ENCODE measurements at regions not wholly inside any gene's neighbourhood (a gene's known extent, or its start where the extent isn't known, plus 50 kb on each side); places are given as distances from the start of the nearest gene placed in this dataset.
A peak's percentile ranks its signal among the peaks of the same experiment; 100 is the strongest.

DNA sequence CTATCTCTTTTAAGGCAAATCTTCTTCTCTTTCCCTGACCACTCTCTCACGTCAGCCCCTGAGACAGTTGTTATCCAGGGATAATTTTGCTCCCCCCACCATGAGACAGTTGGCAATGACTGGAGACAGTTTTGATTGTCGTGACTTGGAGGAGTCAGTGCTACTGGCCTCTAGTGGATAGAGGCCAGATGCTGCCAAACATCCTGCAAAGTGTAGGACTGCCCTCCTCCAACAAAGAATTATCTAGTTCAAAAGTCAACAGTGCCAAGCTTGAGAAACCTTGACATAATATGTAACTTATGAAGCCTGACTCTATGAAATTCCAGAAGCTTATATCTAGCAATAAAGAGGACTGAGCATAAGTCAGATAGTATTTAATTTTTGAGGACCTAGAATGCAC, 502.1 kb upstream of the IGFBP7 start:
- peak; percentile 93 for ATAC-seq
- peak; percentile 5 to 22 for DNase-seq
- intact Hi-C loops (cut with DNase I, micrococcal nuclease) = no loop called here

DNA sequence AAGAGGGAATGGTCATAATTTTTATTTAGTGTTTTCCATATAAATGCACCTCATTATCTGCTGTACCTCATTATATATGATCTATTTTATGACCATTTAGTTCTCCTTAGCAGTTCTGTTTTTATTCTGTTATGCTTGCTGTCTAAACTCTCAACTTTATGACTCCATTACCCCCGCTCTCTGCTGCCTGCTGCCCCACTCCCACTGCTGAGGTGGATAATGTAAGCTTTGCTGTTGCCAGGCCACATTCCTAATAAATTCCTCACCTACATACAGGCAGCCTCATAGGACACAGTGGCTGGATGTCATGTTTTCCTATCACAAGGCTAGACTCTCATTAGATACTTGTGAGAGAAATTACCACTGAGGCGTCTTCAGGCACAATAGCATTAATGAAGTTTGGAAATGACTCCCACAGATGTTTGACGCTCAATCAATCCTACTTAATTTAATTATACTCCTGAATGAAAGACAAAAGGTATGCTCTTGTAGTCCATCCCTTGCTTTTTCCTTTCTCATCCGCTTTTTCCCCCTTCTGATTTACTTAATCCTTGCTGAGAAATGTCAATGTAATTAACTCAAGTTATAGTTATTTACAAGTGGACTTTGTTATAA, 497.5 kb upstream of the IGFBP7 start:
- DNase-seq (no peak), ATAC-seq (no peak)
- intact Hi-C loops (cut with DNase I, micrococcal nuclease) = no loop called here

DNA sequence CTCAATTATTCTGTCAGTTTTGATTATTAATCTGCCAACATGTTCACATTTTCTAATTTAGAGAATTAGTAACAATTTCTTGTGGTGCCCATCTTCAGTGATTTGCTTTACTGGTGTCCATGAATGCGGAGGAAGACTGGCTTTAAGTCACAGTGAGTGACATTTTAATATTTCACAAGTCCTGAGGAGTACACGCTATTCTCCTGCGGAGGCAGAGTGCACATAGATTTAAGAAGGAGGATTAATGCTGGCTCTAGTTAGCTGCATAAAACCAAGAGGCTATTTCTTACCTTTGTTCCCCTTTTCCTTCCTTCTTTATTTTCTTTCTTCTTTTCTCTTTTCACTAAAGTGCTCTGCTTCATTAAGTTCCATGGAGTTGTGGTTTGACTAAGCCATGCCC, 495.2 kb upstream of the IGFBP7 start:
- ATAC-seq (no peak), DNase-seq (no peak)
- intact Hi-C loops (cut with DNase I, micrococcal nuclease) = no loop called here

DNA sequence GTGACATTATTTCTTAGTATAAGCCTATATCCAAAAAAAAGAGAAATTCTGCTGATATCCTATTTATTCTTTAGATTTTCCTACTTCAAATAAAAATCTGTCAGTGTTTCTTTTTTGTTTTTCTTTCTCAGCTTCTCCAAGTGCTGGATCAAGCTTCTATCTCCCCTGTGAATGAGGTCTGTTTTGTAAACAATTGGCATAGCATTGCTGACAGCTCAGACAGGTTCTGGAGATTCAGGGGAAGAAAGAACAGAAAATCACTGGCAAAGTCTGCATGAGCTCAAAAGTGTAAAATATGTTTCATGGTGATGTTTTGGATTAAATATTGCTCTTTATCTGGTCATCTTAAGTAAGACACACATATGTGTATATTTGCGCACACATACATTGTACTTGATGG, 492.0 kb upstream of the IGFBP7 start:
- DNase-seq (no peak), ATAC-seq (no peak)
- intact Hi-C loops (cut with DNase I, micrococcal nuclease) = no loop called here

DNA sequence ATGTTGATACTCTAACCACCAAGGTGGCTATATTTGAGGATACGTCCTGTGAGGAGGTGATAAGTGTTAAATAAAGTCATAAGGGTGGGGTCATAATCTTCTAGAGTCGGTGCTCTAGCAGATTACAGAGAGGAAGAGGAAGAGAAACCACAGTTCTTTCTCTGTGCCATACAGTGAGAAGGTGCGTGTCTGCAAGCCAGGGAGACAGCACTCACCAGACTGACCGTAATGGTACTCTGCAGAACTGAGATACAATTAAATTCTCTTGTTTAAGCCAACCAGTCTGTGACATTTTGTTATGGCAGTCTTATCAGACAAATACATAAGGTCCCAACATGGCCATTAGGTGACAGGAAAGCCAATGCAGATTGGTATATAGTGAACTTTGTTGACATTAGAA, 480.9 kb upstream of the IGFBP7 start:
- intact Hi-C loops (cut with DNase I, micrococcal nuclease) = no loop called here
- ATAC-seq (no peak), DNase-seq (no peak)

DNA sequence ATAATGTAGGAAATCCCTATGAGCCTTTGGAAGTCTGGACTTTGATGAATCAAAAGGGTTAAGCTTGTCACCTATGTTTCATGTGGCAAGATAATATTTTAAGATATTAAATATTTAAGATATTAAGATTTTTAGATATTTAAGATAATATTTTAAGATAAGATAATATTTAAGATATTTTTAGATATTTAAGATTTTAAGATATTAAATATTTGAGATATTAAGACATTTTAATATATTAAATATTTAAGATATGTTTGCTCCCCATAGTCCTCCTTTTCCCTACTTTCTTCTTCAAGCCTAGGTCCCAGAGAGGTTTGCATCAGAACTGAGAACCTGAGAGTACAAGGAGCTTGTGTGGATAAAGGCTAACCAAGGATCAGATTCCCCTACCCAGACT, 478.4 kb upstream of the IGFBP7 start:
- no peak for ATAC-seq
- intact Hi-C loops (cut with DNase I, micrococcal nuclease) = no loop called here
- DNase-seq = no peak

DNA sequence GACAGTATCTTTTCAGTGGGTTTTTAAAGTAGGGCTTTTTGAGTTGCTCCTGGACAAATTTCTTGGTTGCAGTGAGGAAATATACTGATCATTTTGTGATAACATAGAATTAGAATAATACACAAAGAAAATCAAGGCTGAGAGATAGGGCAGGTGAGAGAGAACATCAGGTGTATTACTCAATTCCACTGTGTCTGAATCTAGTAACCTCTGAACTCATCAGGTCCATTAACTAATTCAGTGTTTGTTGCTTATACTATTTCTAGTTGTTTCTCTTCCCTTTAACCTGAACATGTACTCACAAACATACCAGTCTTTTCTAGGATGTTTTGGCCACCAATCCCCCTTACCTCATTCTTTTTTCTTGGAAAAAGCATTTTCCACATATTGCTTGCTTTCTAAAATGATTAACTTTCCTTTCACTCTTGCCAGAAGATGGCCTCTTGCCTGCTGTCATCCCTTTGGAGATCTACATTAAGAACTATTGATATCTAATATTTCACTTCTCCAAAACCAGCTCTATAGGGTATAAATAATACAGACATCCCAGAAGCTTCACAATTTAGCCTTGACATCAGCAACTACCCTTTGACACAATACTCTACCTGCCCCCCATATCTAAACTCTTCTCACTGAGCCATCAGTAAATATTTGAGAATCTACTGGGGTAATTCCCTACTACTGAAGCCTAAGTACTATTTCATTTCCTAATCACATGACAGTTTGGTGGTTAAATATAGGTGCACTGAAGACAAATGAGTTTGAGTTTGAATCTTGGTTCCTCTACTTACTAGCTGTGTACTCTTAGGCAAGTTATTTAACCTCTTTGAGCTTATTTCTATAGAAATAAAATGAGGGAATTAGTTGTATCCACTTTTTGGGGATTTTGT, 470.8 kb upstream of the IGFBP7 start:
- no peak for DNase-seq
- no peak for ATAC-seq
- intact Hi-C loops (cut with DNase I, micrococcal nuclease) = no loop called here

DNA sequence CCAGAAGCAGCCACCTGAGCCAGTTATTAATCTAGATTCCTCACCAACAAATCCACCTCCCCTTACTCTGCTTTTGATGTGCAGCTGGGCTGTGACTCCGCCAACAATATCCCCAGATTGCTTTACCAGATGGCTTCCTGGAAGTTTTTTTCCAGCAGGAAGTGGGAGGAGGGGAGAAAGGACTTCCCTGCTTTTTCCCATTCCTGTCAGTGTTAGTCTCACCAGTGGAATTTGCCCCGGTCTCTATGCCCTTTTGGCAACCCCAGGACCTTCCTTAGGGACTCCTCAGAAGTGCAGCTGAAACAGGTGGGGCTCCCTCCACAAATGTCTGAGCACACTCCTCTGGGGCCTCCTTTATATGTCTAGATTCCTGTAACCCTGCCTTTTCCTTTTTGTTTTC, 465.2 kb upstream of the IGFBP7 start:
- ATAC-seq (no peak), DNase-seq (no peak)
- intact Hi-C loops (cut with DNase I, micrococcal nuclease) = no loop called here

DNA sequence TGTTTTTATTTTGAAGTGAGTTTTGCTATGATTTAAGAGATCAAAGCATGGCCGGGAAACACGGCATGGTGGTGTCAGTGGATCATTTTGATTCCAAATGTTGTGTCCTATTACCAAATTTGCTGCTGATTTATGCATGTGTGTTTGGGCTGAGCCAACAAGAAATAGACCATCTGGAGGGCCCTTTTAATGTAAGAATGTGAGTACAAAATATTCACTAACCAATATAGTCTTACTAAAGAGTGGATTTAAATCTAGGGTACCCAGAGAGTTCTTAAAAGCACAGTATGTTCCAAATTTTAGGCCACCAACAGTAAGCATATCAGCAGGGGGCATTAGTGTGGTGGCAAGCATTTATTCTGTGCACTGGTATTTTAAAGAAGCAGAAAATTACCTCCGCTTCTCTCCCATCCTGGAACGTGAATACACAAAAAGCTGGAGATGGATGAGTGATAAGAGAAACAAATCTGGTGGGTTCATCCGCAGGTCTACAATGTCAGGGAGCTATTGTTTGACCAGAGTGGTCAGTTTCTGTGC, 444.4 kb upstream of the IGFBP7 start:
- intact Hi-C loops (cut with DNase I, micrococcal nuclease) = no loop called here
- no peak for DNase-seq
- no peak for ATAC-seq

DNA sequence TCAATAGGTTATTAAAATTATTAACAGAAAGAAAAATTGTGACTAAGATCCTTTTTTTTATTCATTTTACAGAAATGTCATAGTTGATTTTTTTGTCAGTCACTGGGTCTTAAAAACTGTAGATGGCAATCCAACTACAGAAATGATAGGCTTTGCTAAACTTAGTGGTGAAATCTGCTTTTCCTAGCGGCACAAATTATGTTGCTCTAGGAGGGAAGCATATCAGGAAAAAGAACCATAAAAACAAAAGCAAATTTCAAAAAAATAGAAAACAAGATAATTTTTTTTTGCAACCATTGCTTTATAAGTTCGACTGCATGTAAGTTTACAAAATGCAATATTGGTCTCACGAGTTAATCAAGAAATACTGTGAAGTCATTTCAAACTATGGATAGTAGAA, 443.5 kb upstream of the IGFBP7 start:
- DNase-seq (no peak), ATAC-seq (no peak)
- intact Hi-C loops (cut with DNase I, micrococcal nuclease) = no loop called here

DNA sequence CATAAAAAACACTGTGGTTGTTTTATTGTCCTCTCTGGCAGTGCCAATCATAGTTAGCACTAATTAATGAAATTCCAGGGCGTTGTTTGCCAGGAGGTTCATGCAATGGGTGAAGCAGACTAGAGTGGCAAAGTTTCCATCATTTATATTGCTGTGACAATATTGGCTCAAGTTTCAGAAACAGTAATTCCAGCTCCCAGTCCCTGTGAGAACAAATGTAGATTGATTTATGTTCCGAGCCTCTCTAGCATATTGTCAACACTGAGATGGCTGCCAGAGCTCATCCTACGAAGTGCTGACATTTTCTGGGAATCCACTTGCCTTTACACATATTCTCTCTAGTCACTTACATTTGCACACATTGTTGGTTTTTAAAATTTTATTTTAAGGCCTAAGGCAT, 440.0 kb upstream of the IGFBP7 start:
- ATAC-seq (peak; percentile 53), DNase-seq (no peak)
- intact Hi-C loops (cut with DNase I, micrococcal nuclease) = no loop called here

DNA sequence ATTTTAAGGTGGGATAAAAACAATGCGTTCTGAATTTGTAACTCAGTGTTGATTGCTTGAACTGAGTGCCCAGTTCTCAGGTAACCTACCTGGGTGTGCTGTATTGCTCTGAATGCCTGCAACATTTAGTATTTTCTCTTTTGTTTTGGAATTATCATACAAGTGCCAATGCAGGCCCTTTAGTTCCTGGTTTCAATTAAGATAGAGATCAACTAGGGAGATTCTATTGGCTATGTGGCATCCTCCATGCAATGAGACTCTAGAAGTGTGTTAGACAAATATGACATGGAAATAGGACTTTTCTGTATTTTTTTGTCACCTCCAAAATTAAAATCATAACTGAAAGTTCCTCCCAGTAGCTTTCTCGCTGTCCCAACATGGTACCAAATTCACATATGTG, 438.7 kb upstream of the IGFBP7 start:
- intact Hi-C loops (cut with DNase I, micrococcal nuclease) = no loop called here
- ATAC-seq (no peak), DNase-seq (no peak)

DNA sequence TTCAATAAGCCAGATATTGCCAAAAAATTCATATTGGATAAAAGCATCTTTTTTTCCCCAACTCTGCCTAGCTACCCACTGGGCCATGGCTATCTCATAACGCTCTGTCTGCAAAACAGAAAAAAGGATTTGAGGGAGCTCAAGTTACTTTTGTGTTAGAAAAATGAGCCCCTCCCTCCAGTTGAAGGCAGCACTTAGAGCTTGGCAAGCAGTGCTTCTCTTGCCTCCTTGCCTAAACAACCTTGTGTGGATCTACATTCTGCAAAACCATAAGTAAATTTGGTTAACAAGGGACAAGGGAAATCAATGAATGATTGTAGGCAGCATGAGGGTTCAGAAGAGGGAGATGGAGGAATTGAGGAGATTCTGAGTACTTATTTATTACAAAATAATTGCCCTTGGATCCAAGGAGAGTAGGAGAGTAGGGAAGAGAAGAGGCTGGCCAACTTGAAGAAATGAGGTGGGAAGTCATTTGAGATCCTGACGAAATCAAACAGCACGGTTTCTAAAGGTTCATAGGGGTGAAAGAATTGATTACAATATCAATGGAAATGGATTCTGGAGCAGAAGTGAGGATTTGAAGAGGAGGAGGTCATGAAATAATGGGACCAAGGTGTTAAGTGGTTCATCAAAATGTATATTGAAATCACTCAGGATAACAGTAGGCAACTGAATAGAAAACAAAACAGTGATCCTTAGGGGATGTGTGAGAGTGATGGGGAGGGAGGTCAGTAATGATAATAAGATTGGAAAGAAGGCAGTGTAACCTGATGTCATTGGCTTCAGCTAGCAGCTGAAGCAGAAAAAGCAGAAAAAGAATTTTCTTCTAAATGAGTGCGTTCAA, 434.8 kb upstream of the IGFBP7 start:
- no peak for ATAC-seq
- DNase-seq = no peak
- intact Hi-C loops (cut with DNase I, micrococcal nuclease) = no loop called here

DNA sequence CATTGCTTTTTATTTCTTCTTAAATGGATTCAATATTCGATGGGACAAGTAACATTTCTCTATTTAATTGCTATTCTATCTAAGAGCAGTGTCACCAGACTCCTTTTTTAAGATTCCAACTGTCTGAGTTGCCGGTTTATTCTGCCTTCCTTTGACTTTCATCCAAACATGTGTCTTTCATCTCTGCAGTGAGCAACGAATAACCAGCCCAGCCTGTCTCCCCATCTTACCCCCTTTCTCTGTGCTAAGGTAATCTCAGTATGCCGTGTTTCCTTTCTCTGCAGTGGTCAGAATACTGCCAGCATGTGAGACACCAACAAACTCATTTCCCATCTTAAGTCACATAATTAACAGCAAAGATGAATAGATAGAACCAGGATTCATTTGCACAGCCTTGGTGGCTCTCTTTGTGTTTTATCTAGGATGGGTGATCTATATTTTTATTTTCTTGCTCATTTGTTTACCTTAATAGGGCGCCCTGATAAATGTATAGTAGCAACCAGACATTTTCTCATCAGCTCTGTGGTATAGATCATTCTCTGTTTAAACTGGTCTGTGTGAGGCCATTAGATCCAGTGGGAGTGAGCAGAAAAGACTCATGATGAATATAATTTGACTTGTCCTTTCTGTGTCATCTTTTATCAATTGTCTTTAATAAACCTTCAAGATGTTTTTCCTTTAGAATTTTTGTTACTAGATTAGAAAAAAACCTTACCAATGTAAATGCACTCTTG, 394.8 kb upstream of the IGFBP7 start:
- no peak for DNase-seq
- no peak for ATAC-seq
- intact Hi-C loops (cut with DNase I, micrococcal nuclease) = no loop called here

DNA sequence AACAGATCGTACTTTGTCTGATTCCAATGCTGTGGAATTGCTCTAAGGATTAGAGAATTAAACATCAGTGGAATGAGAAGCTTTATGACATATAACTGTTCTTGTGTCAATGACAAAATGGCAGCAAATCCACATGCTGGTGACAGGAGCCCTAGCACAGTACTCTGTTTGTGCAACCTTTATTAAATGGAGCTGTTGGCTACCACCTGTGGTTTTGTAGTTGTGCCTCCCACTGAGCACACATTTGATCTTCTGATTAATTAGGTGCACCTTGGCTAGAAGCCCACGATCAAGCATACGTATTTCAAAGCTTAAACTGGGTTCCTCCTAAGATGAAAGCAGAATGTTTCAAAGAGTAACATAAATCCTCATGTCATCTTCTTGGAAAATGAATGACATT, 394.0 kb upstream of the IGFBP7 start:
- ATAC-seq (no peak), DNase-seq (no peak)
- intact Hi-C loops (cut with DNase I, micrococcal nuclease) = no loop called here

DNA sequence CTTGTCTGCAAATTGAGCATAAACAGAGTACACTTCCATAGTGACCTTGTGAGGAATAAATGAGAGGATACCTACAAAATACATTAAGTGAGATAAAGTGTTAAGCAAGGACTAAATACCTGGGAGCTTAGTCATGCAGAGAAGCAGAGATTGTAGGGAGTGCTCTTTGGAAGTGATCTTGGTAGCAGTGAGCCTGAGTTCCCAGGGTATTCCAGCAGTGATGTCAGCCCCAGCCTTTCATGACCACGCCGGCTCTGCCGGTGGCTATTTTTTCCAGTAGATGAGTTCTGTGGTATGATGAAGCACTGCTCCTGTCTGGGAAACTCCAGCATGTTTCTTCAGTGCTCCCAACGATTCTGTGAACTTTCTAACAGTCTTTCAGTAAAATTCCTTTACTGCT, 391.5 kb upstream of the IGFBP7 start:
- DNase-seq (no peak), ATAC-seq (no peak)
- intact Hi-C loops (cut with DNase I, micrococcal nuclease) = no loop called here

DNA sequence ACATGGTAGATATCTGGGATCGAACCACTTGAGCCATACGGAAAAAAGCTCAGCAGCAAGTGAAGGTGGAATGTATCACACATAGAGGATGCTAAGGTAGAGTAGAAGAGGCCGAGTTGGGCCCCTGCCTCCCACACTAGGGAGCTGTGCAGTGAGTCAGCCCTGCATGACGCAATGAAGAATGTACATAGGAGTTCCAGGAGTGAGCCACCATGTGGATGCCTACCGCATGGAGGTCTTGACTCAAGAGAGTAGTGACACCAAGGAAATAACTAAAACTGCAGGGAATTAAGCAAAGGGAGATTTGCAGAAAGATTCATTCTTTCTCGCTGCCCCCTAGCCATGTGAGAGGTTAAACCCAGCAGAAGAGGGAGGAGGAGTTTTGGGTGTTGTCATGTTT, 389.6 kb upstream of the IGFBP7 start:
- DNase-seq = no peak
- intact Hi-C loops (cut with DNase I, micrococcal nuclease) = no loop called here
- no peak for ATAC-seq

DNA sequence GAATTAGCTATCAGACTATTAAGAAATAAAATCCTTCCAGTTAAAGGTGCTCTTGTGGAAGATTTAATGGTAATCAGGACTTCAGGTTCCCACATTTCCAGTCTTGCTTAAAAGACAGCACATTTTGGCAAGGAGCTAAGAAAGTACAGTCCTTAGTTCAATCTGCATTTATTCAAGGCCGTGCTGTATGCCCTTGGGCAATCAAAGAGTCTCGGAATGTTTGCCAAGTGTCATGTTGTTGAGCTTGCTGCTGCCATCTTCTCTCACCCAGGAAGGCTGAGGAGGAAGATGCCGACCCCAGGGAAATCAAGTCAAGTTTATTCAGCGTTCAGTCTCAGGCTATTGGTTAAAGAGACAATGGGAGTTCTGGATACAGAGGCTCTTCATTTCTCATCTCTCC, 388.1 kb upstream of the IGFBP7 start:
- no peak for DNase-seq
- intact Hi-C loops (cut with DNase I, micrococcal nuclease) = no loop called here
- ATAC-seq = no peak

Measured in left colon (tissue), 2 donors.